ENCODE measurements at regions not wholly inside any gene's neighbourhood (a gene's known extent, or its start where the extent isn't known, plus 50 kb on each side); places are given as distances from the start of the nearest gene placed in this dataset.

- FAIRE-seq (no peak), DNase-seq (ENCODE audit: low read depth, low spot score) (no peak)
- Histone ChIP-seq H3K9me1 (ENCODE audit: control insufficient read depth, extremely low read depth, insufficient read depth, low read length) (no peaks in the 10 kb centered on the region), H3K9ac (ENCODE audit: control insufficient read depth, extremely low read depth, insufficient read depth, low read length) (no peak overlapping the region), H3K4me2 (ENCODE audit: control insufficient read depth, extremely low read depth, insufficient read depth, low read depth, low read length) (no peak overlapping the region), H2AFZ (ENCODE audit: control insufficient read depth, low read length) (no peak overlapping the region), H4K20me1 (ENCODE audit: control insufficient read depth, extremely low read depth, insufficient read depth, low read length) (no peaks in the 10 kb centered on the region), H3K27me3 (ENCODE audit: control insufficient read depth, extremely low read depth, insufficient read depth, low read length) (no peaks in the 10 kb centered on the region), H3K36me3 (ENCODE audit: control insufficient read depth in 2 of 2, extremely low read depth in 1 of 2, insufficient read depth in 2 of 2, low read length in 2 of 2) (no peaks in the 10 kb centered on the region), H3K4me3 (ENCODE audit: control insufficient read depth in 2 of 3, extremely low read depth in 1 of 3, insufficient read depth in 2 of 3, low read depth in 1 of 3, low read length in 3 of 3) (no peak overlapping the region), H3K27ac (ENCODE audit: control insufficient read depth, insufficient read depth, low read length) (no peak overlapping the region), H3K79me2 (ENCODE audit: control insufficient read depth, insufficient read depth, low read length) (no peaks in the 10 kb centered on the region), H3K4me1 (ENCODE audit: control insufficient read depth, extremely low read depth, insufficient read depth, low read length) (no peaks in the 10 kb centered on the region), H3K9me3 (ENCODE audit: control insufficient read depth, low read depth, low read length) (peaks cover 2% of the 10 kb centered on the region)
- TF ChIP-seq CTCF (optimal IDR thresholded peaks at IDR 0.05 in 1 of 3, IDR thresholded peaks at IDR 0.05 in 1 of 3, conservative IDR thresholded peaks at IDR 0.05 in 1 of 3; ENCODE audit: extremely low read depth in 1 of 3, insufficient read depth in 2 of 3, low read length in 3 of 3): no peak
- TF ChIP-seq EZH2 (IDR thresholded peaks at IDR 0.05; ENCODE audit: low read length): no peak
- dilution Hi-C loops (cut with MboI; ENCODE audit: extremely low pct_ligation_motif_present, low sequenced_read_pairs): no loop called here
Observed at GRCh38 chr1:242710286-242710685, 185.8 kb upstream of the PLD5 start.

GRCh38 chr1:242703467-242703866 lies 179.0 kb upstream of the PLD5 start:
- dilution Hi-C loops (cut with MboI; ENCODE audit: extremely low pct_ligation_motif_present, low sequenced_read_pairs): no loop called here
- DNase-seq (ENCODE audit: low read depth, low spot score) (no peak), FAIRE-seq (no peak)
- Histone ChIP-seq H3K79me2 (ENCODE audit: control insufficient read depth, insufficient read depth, low read length) (no peaks in the 10 kb centered on the region), H3K4me2 (ENCODE audit: control insufficient read depth, extremely low read depth, insufficient read depth, low read depth, low read length) (no peak overlapping the region), H3K36me3 (ENCODE audit: control insufficient read depth in 2 of 2, extremely low read depth in 1 of 2, insufficient read depth in 2 of 2, low read length in 2 of 2) (no peaks in the 10 kb centered on the region), H3K9me1 (ENCODE audit: control insufficient read depth, extremely low read depth, insufficient read depth, low read length) (no peaks in the 10 kb centered on the region), H3K9me3 (ENCODE audit: control insufficient read depth, low read depth, low read length) (no peaks in the 10 kb centered on the region), H3K27ac (ENCODE audit: control insufficient read depth, insufficient read depth, low read length) (no peak overlapping the region), H2AFZ (ENCODE audit: control insufficient read depth, low read length) (no peak overlapping the region), H3K27me3 (ENCODE audit: control insufficient read depth, extremely low read depth, insufficient read depth, low read length) (no peaks in the 10 kb centered on the region), H3K4me1 (ENCODE audit: control insufficient read depth, extremely low read depth, insufficient read depth, low read length) (no peaks in the 10 kb centered on the region), H3K9ac (ENCODE audit: control insufficient read depth, extremely low read depth, insufficient read depth, low read length) (no peak overlapping the region), H3K4me3 (ENCODE audit: control insufficient read depth in 2 of 3, extremely low read depth in 1 of 3, insufficient read depth in 2 of 3, low read depth in 1 of 3, low read length in 3 of 3) (no peak overlapping the region), H4K20me1 (ENCODE audit: control insufficient read depth, extremely low read depth, insufficient read depth, low read length) (no peaks in the 10 kb centered on the region)
- no peak for TF ChIP-seq EZH2 (IDR thresholded peaks at IDR 0.05; ENCODE audit: low read length)
- no peak for TF ChIP-seq CTCF (optimal IDR thresholded peaks at IDR 0.05 in 1 of 3, IDR thresholded peaks at IDR 0.05 in 1 of 3, conservative IDR thresholded peaks at IDR 0.05 in 1 of 3; ENCODE audit: extremely low read depth in 1 of 3, insufficient read depth in 2 of 3, low read length in 3 of 3)

Measured in keratinocyte (primary cell).